ENCODE measurements at regions not wholly inside any gene's neighbourhood (a gene's known extent, or its start where the extent isn't known, plus 50 kb on each side); places are given as distances from the start of the nearest gene placed in this dataset.
A peak's percentile ranks its signal among the peaks of the same experiment; 100 is the strongest.

- DNase-seq, result no peak
Observed at GRCh38 chr1:224846119-224846907, 83.2 kb upstream of the DNAH14 start.

GRCh38 chr1:224850446-224850845, 79.0 kb upstream of the DNAH14 start:
- no peak for DNase-seq

GRCh38 chr1:224851210-224851847, 78.1 kb upstream of the DNAH14 start:
- peak; percentile 6 for DNase-seq

- no peak for DNase-seq
Observed at GRCh38 chr1:224851848-224852261, 77.6 kb upstream of the DNAH14 start.

GRCh38 chr1:224852901-224853568, 76.4 kb upstream of the DNAH14 start:
- DNase-seq, result peak; percentile 26

GRCh38 chr1:224856973-224857372, 72.5 kb upstream of the DNAH14 start:
- DNase-seq, result no peak

GRCh38 chr1:224859651-224860050, 69.8 kb upstream of the DNAH14 start:
- no peak for DNase-seq

- DNase-seq, result no peak
Observed at GRCh38 chr1:224860488-224861338, 68.8 kb upstream of the DNAH14 start.

GRCh38 chr1:224861339-224861716, 68.1 kb upstream of the DNAH14 start:
- DNase-seq, result no peak

- no peak for DNase-seq
Observed at GRCh38 chr1:224863486-224863885, 66.0 kb upstream of the DNAH14 start.

GRCh38 chr1:224864006-224864405, 65.5 kb upstream of the DNAH14 start:
- DNase-seq, result no peak

GRCh38 chr1:224865510-224865909, 64.0 kb upstream of the DNAH14 start:
- no peak for DNase-seq

- no peak for DNase-seq
Observed at GRCh38 chr1:224866940-224867339, 62.5 kb upstream of the DNAH14 start.

- no peak for DNase-seq
Observed at GRCh38 chr1:224867715-224868114, 61.8 kb upstream of the DNAH14 start.

GRCh38 chr1:224872832-224873433, 56.5 kb upstream of the DNAH14 start:
- no peak for DNase-seq

GRCh38 chr1:224873434-224874369, 55.8 kb upstream of the DNAH14 start:
- no peak for DNase-seq

GRCh38 chr1:224874775-224875174, 54.7 kb upstream of the DNAH14 start:
- DNase-seq, result no peak

GRCh38 chr1:224879162-224879803, 50.2 kb upstream of the DNAH14 start:
- no peak for DNase-seq

All from muscle of arm (tissue), 1 donor.